ENCODE measurements at regions not wholly inside any gene's neighbourhood (a gene's known extent, or its start where the extent isn't known, plus 50 kb on each side); places are given as distances from the start of the nearest gene placed in this dataset.

GRCh38 chr9:13502484-13502883, 223.0 kb upstream of the MPDZ start:
- intact Hi-C loops (cut with DNase I), result no loop called here
- WGBS, 3 donors, result 91 to 95% (median 93%) methylated on average over 6 of the region's 6 CpGs
- H3K4me1 ChIP-seq (ENCODE audit: insufficient read depth), result no peaks in the 10 kb centered on the region
- TF ChIP-seq POLR2A (IDR thresholded peaks at IDR 0.05) (no peak), EP300 (IDR thresholded peaks at IDR 0.05) (no peak), CTCF (IDR thresholded peaks at IDR 0.05) (no peak)
- no peak overlapping the region for H3K27ac ChIP-seq
- H3K4me3 ChIP-seq, result no peak overlapping the region
- DNase-seq, result no peak
- no peaks in the 10 kb centered on the region for H3K27me3 ChIP-seq
- no peaks in the 10 kb centered on the region for H3K36me3 ChIP-seq
- H3K9me3 ChIP-seq, result no peaks in the 10 kb centered on the region

GRCh38 chr9:13501018-13501417, 221.5 kb upstream of the MPDZ start:
- no peaks in the 10 kb centered on the region for H3K27me3 ChIP-seq
- H3K9me3 ChIP-seq, result no peaks in the 10 kb centered on the region
- TF ChIP-seq POLR2A (IDR thresholded peaks at IDR 0.05) (no peak), CTCF (IDR thresholded peaks at IDR 0.05) (no peak)
- H3K36me3 ChIP-seq, result no peaks in the 10 kb centered on the region
- WGBS, 3 donors, result 98 to 100% (median 98%) methylated on average over 1 of the region's 1 CpG
- no peak overlapping the region for H3K4me3 ChIP-seq
- intact Hi-C loops (cut with DNase I), result no loop called here
- no peak overlapping the region for H3K27ac ChIP-seq
- no peaks in the 10 kb centered on the region for H3K4me1 ChIP-seq (ENCODE audit: insufficient read depth)
- DNase-seq, result no peak

GRCh38 chr9:13500034-13500433, 220.5 kb upstream of the MPDZ start:
- 95 to 100% (median 100%) methylated on average over 1 of the region's 1 CpG for WGBS, 3 donors
- H3K4me1 ChIP-seq (ENCODE audit: insufficient read depth), result no peaks in the 10 kb centered on the region
- DNase-seq, result no peak
- no peaks in the 10 kb centered on the region for H3K27me3 ChIP-seq
- no peak overlapping the region for H3K27ac ChIP-seq
- TF ChIP-seq POLR2A (IDR thresholded peaks at IDR 0.05), result no peak
- TF ChIP-seq CTCF (IDR thresholded peaks at IDR 0.05), result no peak
- no peak for TF ChIP-seq EP300 (IDR thresholded peaks at IDR 0.05)
- no peak overlapping the region for H3K4me3 ChIP-seq
- intact Hi-C loops (cut with DNase I), result no loop called here
- H3K36me3 ChIP-seq, result no peaks in the 10 kb centered on the region
- no peaks in the 10 kb centered on the region for H3K9me3 ChIP-seq

GRCh38 chr9:13493697-13494096, 214.2 kb upstream of the MPDZ start:
- Histone ChIP-seq H3K9me3 (no peaks in the 10 kb centered on the region), H3K36me3 (no peaks in the 10 kb centered on the region), H3K27ac (no peak overlapping the region), H3K4me1 (ENCODE audit: insufficient read depth) (no peaks in the 10 kb centered on the region), H3K27me3 (no peaks in the 10 kb centered on the region), H3K4me3 (no peak overlapping the region)
- intact Hi-C loops (cut with DNase I), result no loop called here
- WGBS, 3 donors, result 64 to 87% (median 86%) methylated on average over 3 of the region's 3 CpGs
- DNase-seq, result no peak
- TF ChIP-seq POLR2A (IDR thresholded peaks at IDR 0.05), result no peak
- no peak for TF ChIP-seq CTCF (IDR thresholded peaks at IDR 0.05)
- no peak for TF ChIP-seq EP300 (IDR thresholded peaks at IDR 0.05)
